GM12878 (cell line): ENCODE measurements at regions not wholly inside any gene's neighbourhood (a gene's known extent, or its start where the extent isn't known, plus 50 kb on each side); places are given as distances from the start of the nearest gene placed in this dataset.

Source experiments
- ATAC-seq: fragments of 200-7000 bp; cut with Tn5 transposase; 3 replicates; pipeline ENCODE4 v1.9.1; 2020; ENCODE audit warnings: mild to moderate bottlenecking, moderate library complexity
- BruUV-seq: library from RNA; stranded (reverse); fragments of 400-500 nt; replicated peaks from 2 replicates; lab custom pipeline; 2021; lab: Mats Ljungman, UMichigan
- CTCF ChIA-PET: fragments of 300-600 bp; sonication (Branson Sonifier 250); formaldehyde crosslinking; extraction: SDS; loops from one replicate; lab custom pipeline; 2021; ENCODE audit warnings: inconsistent platforms; lab: Yijun Ruan, JAX
- POLR2A ChIA-PET: fragments of 350-600 bp; formaldehyde crosslinking; extraction: SDS; loops from one replicate; lab custom pipeline; 2021; ENCODE audit warnings: inconsistent platforms; lab: Charles Lee
- RAD21 ChIA-PET: fragments of 300-600 bp; sonication (Branson Sonifier 250); formaldehyde crosslinking; loops from one replicate; lab custom pipeline; 2023; ENCODE audit warnings: antibody characterized with exemption; ENCODE audit not compliant: unreplicated experiment; lab: Charles Lee
- SMC1A ChIA-PET: fragments of 300-600 bp; sonication (Branson Sonifier 250); formaldehyde crosslinking; loops from one replicate; lab custom pipeline; 2023; ENCODE audit not compliant: unreplicated experiment, uncharacterized antibody; lab: Charles Lee
- DNase-seq: peaks from one replicate; pipeline ENCODE4 v3.0.0-alpha.2; 2011; ENCODE audit warnings: low read depth, low spot score
- FAIRE-seq: peaks from 3 replicates; lab custom pipeline; 2011; peaks lifted over from hg19 to GRCh38; lab: Jason Lieb, UNC
- H2AFZ ChIP-seq: 2 replicates; pipeline ENCODE4 v1.6.0; 2011; ENCODE audit warnings: low read depth, low read length, control low read depth; ENCODE audit not compliant: control insufficient read depth
- H3K27ac ChIP-seq: 2 replicates; pipeline ENCODE4 v1.5.1; 2011; ENCODE audit warnings: control low read depth; ENCODE audit not compliant: control insufficient read depth, insufficient read depth
- H3K27me3 ChIP-seq, 2 experiments: replicated peaks in 1 of 2; 2 replicates each; pipeline versions ENCODE4 v1.6.0 to v1.6.1; 2011; ENCODE audit warnings: low read length in 1 of 2; ENCODE audit not compliant: control insufficient read depth in 2 of 2, insufficient read depth in 2 of 2
- H3K36me3 ChIP-seq, 2 experiments: 2 replicates each; pipeline ENCODE4 v1.5.1; 2011; ENCODE audit warnings: low read length in 1 of 2; ENCODE audit not compliant: control insufficient read depth in 2 of 2, insufficient read depth in 2 of 2
- H3K4me1 ChIP-seq: 2 replicates; pipeline ENCODE4 v1.6.1; 2011; ENCODE audit warnings: mild to moderate bottlenecking, low read length, moderate library complexity, mixed read lengths; ENCODE audit not compliant: control insufficient read depth, insufficient read depth
- H3K4me2 ChIP-seq: 2 replicates; pipeline ENCODE4 v1.6.0; 2011; ENCODE audit warnings: control low read depth; ENCODE audit not compliant: control insufficient read depth, insufficient read depth
- H3K4me3 ChIP-seq: fragments of 200-600 bp; sonication (generic); 2 replicates; pipeline ENCODE4 v1.5.1; 2016
- H3K79me2 ChIP-seq: 2 replicates; pipeline ENCODE4 v1.6.0; 2011; ENCODE audit warnings: low read length; ENCODE audit not compliant: control insufficient read depth, insufficient read depth
- H3K9ac ChIP-seq: 2 replicates; pipeline ENCODE4 v1.8.0; 2011; ENCODE audit warnings: low read length, control low read depth, mixed read lengths; ENCODE audit not compliant: control insufficient read depth, insufficient read depth
- H3K9me3 ChIP-seq: replicated peaks from 3 replicates; pipeline ENCODE4 v1.5.1; 2011; ENCODE audit warnings: mild to moderate bottlenecking, low read length; ENCODE audit not compliant: control insufficient read depth, insufficient read depth
- H4K20me1 ChIP-seq: 2 replicates; pipeline ENCODE4 v1.6.0; 2011; ENCODE audit not compliant: control insufficient read depth, insufficient read depth
- ATF3 ChIP-seq: IDR thresholded peaks from 2 replicates; pipeline ENCODE4 v1.6.1; 2011; ENCODE audit warnings: low read depth, mild to moderate bottlenecking, low read length, moderate library complexity, borderline replicate concordance; ENCODE audit errors: extremely low read depth
- CREB1 ChIP-seq: IDR thresholded peaks from 2 replicates; pipeline ENCODE4 v1.6.1; 2012; ENCODE audit warnings: low read depth, mild to moderate bottlenecking, inconsistent platforms
- CREM ChIP-seq: IDR thresholded peaks from 2 replicates; pipeline ENCODE4 v1.6.1; 2014; ENCODE audit warnings: antibody characterized with exemption, low read depth
- IKZF2 ChIP-seq, 2 experiments: fragments of 450-650 bp; IDR thresholded peaks; 2 replicates each; pipeline ENCODE4 v1.6.1; 2017; ENCODE audit warnings: mild to moderate bottlenecking in 2 of 2, moderate library complexity in 2 of 2
- MEF2B ChIP-seq: fragments of 450-650 bp; IDR thresholded peaks from 2 replicates; pipeline ENCODE4 v1.6.1; 2018; ENCODE audit warnings: mild to moderate bottlenecking, moderate library complexity; ENCODE audit not compliant: partially characterized antibody, poor library complexity, severe bottlenecking
- PAX5 ChIP-seq: IDR thresholded peaks from 2 replicates; pipeline ENCODE4 v1.6.1; 2011; ENCODE audit warnings: low read depth, low read length, borderline replicate concordance
- RUNX3 ChIP-seq: IDR thresholded peaks from 2 replicates; pipeline ENCODE4 v1.6.1; 2012; ENCODE audit warnings: low read length, inconsistent platforms
- WGBS: methylation state at CpG from one replicate; pipeline ENCODE4 v1.1.6; 2016; ENCODE audit warnings: low lambda C conversion rate; ENCODE audit not compliant: insufficient replicate concordance, insufficient coverage; ENCODE audit errors: missing lambda C conversion rate; 5-methylcytosine and 5-hydroxymethylcytosine counted together
- in situ Hi-C: fragments of 300-500 bp; cut with MboI; formaldehyde crosslinking; loops from 9 replicates; pipeline ENCODE4 v1.14.3; 2018; ENCODE audit warnings: mixed read lengths
- intact Hi-C: fragments of 100-400 bp; cut with micrococcal nuclease; formaldehyde crosslinking; loops from one replicate; pipeline ENCODE4 v1.14.2; 2022; ENCODE audit not compliant: unreplicated experiment
- TF ChIP-seq, protein P1 (sequence below): fragments of 450-650 bp; IDR thresholded peaks from 2 replicates; pipeline ENCODE4 v1.6.1; 2018; ENCODE audit warnings: mild to moderate bottlenecking, low read depth, moderate library complexity; ENCODE audit not compliant: partially characterized antibody

GRCh38 chr5:171579976-171580411, 160.5 kb downstream of the FGF18 start:
- CTCF ChIA-PET, result interaction anchor here (0.6 kb wide), 1 partner anchor 956 kb away, joined by 3 read pairs; no protein-coding TSS in a partner anchor
- POLR2A ChIA-PET, result no interaction called here
- no peak for FAIRE-seq

More at GRCh38 chr5:171579976-171580411, 160.5 kb downstream of the FGF18 start:
- no peaks in the 10 kb centered on the region for H3K79me2 ChIP-seq
- 45% methylated on average over 8 of the region's 8 CpGs for WGBS
- H3K9me3 ChIP-seq, result no peaks in the 10 kb centered on the region
- ChIA-PET RAD21 (no interaction called here), SMC1A (no interaction called here)
- H3K27ac ChIP-seq, result no peak overlapping the region
- DNase-seq (no peak), ATAC-seq (no peak)
- H3K4me3 ChIP-seq, result no peak overlapping the region
- TF ChIP-seq IKZF2 (IDR thresholded peaks at IDR 0.05) (no peak), MEF2B (no peak), CREB1 (no peak), PAX5 (no peak), CREM (no peak), RUNX3 (no peak), ATF3 (no peak)
- TF ChIP-seq, protein P1, sequence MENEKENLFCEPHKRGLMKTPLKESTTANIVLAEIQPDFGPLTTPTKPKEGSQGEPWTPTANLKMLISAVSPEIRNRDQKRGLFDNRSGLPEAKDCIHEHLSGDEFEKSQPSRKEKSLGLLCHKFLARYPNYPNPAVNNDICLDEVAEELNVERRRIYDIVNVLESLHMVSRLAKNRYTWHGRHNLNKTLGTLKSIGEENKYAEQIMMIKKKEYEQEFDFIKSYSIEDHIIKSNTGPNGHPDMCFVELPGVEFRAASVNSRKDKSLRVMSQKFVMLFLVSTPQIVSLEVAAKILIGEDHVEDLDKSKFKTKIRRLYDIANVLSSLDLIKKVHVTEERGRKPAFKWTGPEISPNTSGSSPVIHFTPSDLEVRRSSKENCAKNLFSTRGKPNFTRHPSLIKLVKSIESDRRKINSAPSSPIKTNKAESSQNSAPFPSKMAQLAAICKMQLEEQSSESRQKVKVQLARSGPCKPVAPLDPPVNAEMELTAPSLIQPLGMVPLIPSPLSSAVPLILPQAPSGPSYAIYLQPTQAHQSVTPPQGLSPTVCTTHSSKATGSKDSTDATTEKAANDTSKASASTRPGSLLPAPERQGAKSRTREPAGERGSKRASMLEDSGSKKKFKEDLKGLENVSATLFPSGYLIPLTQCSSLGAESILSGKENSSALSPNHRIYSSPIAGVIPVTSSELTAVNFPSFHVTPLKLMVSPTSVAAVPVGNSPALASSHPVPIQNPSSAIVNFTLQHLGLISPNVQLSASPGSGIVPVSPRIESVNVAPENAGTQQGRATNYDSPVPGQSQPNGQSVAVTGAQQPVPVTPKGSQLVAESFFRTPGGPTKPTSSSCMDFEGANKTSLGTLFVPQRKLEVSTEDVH, result no peak
- no peaks in the 10 kb centered on the region for H3K36me3 ChIP-seq
- H3K27me3 ChIP-seq, result peaks cover 0 to 2% of the 10 kb centered on the region in 2 experiments; a peak in 2 of 4 replicates
- in situ Hi-C loops (no loop called here), intact Hi-C loops (no loop called here)
- BruUV-seq, result no TSS peak
- no peaks in the 10 kb centered on the region for H3K4me1 ChIP-seq
- H4K20me1 ChIP-seq, result no peaks in the 10 kb centered on the region
- no peak overlapping the region for H3K4me2 ChIP-seq
- no peak overlapping the region for H3K9ac ChIP-seq
- no peak overlapping the region for H2AFZ ChIP-seq
